ENCODE measurements at regions not wholly inside any gene's neighbourhood (a gene's known extent, or its start where the extent isn't known, plus 50 kb on each side); places are given as distances from the start of the nearest gene placed in this dataset.

DNA sequence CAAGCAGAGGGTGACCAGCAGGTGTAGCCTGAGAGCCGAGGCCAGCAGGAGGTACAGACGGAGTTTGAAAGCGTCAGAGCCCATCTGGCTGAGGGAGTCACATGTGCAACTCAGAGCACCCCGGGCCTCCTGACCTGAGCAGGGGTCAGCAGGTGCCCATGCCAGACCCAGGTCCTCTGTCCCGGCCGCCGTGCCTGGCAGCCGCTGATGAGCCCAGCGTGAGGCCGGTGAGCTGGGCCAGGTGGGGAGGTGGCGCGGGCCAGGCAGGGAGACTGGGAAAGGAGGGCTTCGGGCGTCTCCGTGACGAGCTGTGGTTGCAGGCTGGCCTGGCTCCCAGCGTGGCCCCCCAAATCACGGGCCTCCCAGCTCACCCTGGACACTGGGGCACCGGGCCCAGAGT is 130.9 kb downstream of the CHSY1 start:
- Histone ChIP-seq H3K27me3 (ENCODE audit: control insufficient read depth in 2 of 2, insufficient read depth in 2 of 2, low read length in 2 of 2) (no peaks in the 10 kb centered on the region), H3K27ac (ENCODE audit: extremely low read depth, low read depth, low read length) (no peak overlapping the region), H2AFZ (ENCODE audit: low read depth, low read length) (no peak overlapping the region), H3K9me1 (ENCODE audit: control insufficient read depth, insufficient read depth, low read length) (no peaks in the 10 kb centered on the region), H3K4me2 (ENCODE audit: insufficient read depth, low read length) (no peak overlapping the region), H3K9ac (ENCODE audit: insufficient read depth in 1 of 2, low read depth in 2 of 2, low read length in 2 of 2) (peak overlapping the region in 1 of 2 experiments; percentile 22; a peak in 1 of 4 replicates), H3K36me3 (ENCODE audit: control insufficient read depth, insufficient read depth, low read length) (no peaks in the 10 kb centered on the region), H3K79me2 (ENCODE audit: control insufficient read depth, insufficient read depth, low read length) (no peaks in the 10 kb centered on the region), H3K4me3 (no peak overlapping the region), H3K9me3 (replicated peaks; ENCODE audit: control insufficient read depth, insufficient read depth, low read depth, low read length) (no peaks in the 10 kb centered on the region), H3K4me1 (replicated peaks in 1 of 2; ENCODE audit: control insufficient read depth in 2 of 2, insufficient read depth in 2 of 2, low read length in 2 of 2) (peaks cover 5 to 20% of the 10 kb centered on the region in 2 experiments), H4K20me1 (replicated peaks; ENCODE audit: control insufficient read depth, insufficient read depth, low read length) (no peaks in the 10 kb centered on the region; the same call in 1 of the 2 replicates)
- POLR2A ChIA-PET, result no interaction called here
- intact Hi-C loops (cut with micrococcal nuclease), result loop anchor here (1.0 kb wide), 1 partner anchor 134 kb away; no protein-coding TSS in a partner anchor
- CTCF ChIA-PET (ENCODE audit: low intra/inter-chr PET ratio), result interaction anchor here (1.4 kb wide), 1 partner anchor 137 kb away, joined by 3 read pairs; no protein-coding TSS in a partner anchor
- DNase-seq (ENCODE audit: extremely low read depth in 1 of 4, low spot score in 3 of 4) (no peak), ATAC-seq (no peak), FAIRE-seq (no peak)
- in situ Hi-C loops (cut with MboI), result no loop called here
- WGBS (ENCODE audit: insufficient coverage, low coverage, missing lambda C conversion rate), result 64% methylated on average over 13 of the region's 19 CpGs
- TF ChIP-seq NFRKB (IDR thresholded peaks at IDR 0.05; ENCODE audit: low read depth) (no peak), NELFE (IDR thresholded peaks at IDR 0.05; ENCODE audit: insufficient read depth, insufficient read length) (no peak), PCBP1 (IDR thresholded peaks at IDR 0.05; ENCODE audit: low read depth, low read length, poor library complexity, severe bottlenecking) (no peak), SLC30A9 (CRISPR knock-in tag; IDR thresholded peaks at IDR 0.05) (no peak), PRMT5 (CRISPR knock-in tag; IDR thresholded peaks at IDR 0.05) (no peak), ZNF717 (CRISPR knock-in tag; IDR thresholded peaks at IDR 0.05) (no peak), RCOR1 (IDR thresholded peaks at IDR 0.05; ENCODE audit: borderline replicate concordance in 1 of 2, low read depth in 2 of 2, low read length in 2 of 2) (no peak), JUNB (CRISPR knock-in tag; conservative IDR thresholded peaks at IDR 0.05) (no peak)
- TF ChIP-seq, protein P1, sequence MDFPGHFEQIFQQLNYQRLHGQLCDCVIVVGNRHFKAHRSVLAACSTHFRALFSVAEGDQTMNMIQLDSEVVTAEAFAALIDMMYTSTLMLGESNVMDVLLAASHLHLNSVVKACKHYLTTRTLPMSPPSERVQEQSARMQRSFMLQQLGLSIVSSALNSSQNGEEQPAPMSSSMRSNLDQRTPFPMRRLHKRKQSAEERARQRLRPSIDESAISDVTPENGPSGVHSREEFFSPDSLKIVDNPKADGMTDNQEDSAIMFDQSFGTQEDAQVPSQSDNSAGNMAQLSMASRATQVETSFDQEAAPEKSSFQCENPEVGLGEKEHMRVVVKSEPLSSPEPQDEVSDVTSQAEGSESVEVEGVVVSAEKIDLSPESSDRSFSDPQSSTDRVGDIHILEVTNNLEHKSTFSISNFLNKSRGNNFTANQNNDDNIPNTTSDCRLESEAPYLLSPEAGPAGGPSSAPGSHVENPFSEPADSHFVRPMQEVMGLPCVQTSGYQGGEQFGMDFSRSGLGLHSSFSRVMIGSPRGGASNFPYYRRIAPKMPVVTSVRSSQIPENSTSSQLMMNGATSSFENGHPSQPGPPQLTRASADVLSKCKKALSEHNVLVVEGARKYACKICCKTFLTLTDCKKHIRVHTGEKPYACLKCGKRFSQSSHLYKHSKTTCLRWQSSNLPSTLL (IDR thresholded peaks at IDR 0.05), result no peak
- TF ChIP-seq, protein P2, sequence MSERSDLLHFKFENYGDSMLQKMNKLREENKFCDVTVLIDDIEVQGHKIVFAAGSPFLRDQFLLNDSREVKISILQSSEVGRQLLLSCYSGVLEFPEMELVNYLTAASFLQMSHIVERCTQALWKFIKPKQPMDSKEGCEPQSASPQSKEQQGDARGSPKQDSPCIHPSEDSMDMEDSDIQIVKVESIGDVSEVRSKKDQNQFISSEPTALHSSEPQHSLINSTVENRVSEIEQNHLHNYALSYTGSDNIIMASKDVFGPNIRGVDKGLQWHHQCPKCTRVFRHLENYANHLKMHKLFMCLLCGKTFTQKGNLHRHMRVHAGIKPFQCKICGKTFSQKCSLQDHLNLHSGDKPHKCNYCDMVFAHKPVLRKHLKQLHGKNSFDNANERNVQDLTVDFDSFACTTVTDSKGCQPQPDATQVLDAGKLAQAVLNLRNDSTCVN (CRISPR knock-in tag; IDR thresholded peaks at IDR 0.05), result no peak
- TF ChIP-seq, protein P3, sequence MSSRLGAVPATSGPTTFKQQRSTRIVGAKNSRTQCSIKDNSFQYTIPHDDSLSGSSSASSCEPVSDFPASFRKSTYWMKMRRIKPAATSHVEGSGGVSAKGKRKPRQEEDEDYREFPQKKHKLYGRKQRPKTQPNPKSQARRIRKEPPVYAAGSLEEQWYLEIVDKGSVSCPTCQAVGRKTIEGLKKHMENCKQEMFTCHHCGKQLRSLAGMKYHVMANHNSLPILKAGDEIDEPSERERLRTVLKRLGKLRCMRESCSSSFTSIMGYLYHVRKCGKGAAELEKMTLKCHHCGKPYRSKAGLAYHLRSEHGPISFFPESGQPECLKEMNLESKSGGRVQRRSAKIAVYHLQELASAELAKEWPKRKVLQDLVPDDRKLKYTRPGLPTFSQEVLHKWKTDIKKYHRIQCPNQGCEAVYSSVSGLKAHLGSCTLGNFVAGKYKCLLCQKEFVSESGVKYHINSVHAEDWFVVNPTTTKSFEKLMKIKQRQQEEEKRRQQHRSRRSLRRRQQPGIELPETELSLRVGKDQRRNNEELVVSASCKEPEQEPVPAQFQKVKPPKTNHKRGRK (tag; IDR thresholded peaks at IDR 0.05), result no peak
- BruUV-seq (replicated peaks), result no TSS peak
